HAP-1 (cell line): ENCODE measurements at regions not wholly inside any gene's neighbourhood (a gene's known extent, or its start where the extent isn't known, plus 50 kb on each side); places are given as distances from the start of the nearest gene placed in this dataset.

ENCODE experiments used
- DNase-seq, 2 experiments: peaks; one replicate each; pipeline ENCODE4 v3.0.0-alpha.2; 2016 to 2020; ENCODE audit warnings: low spot score in 2 of 2
- H3K27me3 ChIP-seq: fragments of 250-450 bp; sonication (Bioruptor Pico); 2 replicates; pipeline ENCODE4 v1.5.1; 2020; ENCODE audit warnings: low read depth, mild to moderate bottlenecking, moderate library complexity
- H3K36me3 ChIP-seq: fragments of 250-450 bp; sonication (Bioruptor Pico); replicated peaks from 2 replicates; pipeline ENCODE4 v1.5.1; 2020; ENCODE audit warnings: mild to moderate bottlenecking
- H3K4me1 ChIP-seq: fragments of 250-450 bp; sonication (Bioruptor Pico); 2 replicates; pipeline ENCODE4 v1.5.1; 2020; ENCODE audit warnings: mild to moderate bottlenecking
- H3K4me3 ChIP-seq: fragments of 250-450 bp; sonication (Bioruptor Pico); 2 replicates; pipeline ENCODE4 v1.5.1; 2020; ENCODE audit warnings: mild to moderate bottlenecking, moderate library complexity
- H3K9me3 ChIP-seq: fragments of 250-450 bp; sonication (Bioruptor Pico); 2 replicates; pipeline ENCODE4 v1.5.1; 2020; ENCODE audit warnings: mild to moderate bottlenecking, moderate library complexity
- in situ Hi-C: fragments of 300-500 bp; cut with MboI; formaldehyde crosslinking; loops from 3 replicates; pipeline ENCODE4 v1.14.3; 2020; ENCODE audit warnings: low sequenced_read_pairs, inconsistent platforms, mixed read lengths

GRCh38 chr5:114839360-114839759 lies 330.3 kb downstream of the TRIM36 start:
- DNase-seq = no peak
- H3K36me3 ChIP-seq = no peaks in the 10 kb centered on the region
- no peaks in the 10 kb centered on the region for H3K4me1 ChIP-seq
- H3K4me3 ChIP-seq = no peak overlapping the region
- in situ Hi-C loops = no loop called here
- H3K9me3 ChIP-seq = no peaks in the 10 kb centered on the region
- H3K27me3 ChIP-seq = no peaks in the 10 kb centered on the region

DNA sequence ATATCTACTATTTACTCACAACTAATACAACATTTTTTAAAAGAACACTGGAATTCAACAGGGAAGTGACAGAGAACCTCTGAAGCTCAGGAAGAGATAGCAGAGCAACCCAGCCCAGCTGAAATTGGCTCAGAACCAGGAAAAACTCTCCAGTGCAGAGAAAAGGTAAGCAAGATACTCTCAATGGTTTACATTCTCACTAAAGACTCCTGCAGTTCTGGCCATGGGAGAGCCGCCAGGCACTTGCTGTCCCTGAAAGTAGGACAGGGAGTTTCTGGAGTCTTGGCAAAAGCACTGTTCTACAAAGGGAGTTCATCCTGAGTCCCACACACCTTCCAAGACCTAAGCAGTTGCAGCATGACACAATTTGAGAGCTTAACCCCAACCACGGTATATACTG lies 330.8 kb downstream of the TRIM36 start:
- Histone ChIP-seq H3K27me3 (no peaks in the 10 kb centered on the region), H3K4me1 (no peaks in the 10 kb centered on the region), H3K9me3 (no peaks in the 10 kb centered on the region), H3K36me3 (no peaks in the 10 kb centered on the region), H3K4me3 (no peak overlapping the region)
- no peak for DNase-seq
- in situ Hi-C loops = no loop called here

DNA sequence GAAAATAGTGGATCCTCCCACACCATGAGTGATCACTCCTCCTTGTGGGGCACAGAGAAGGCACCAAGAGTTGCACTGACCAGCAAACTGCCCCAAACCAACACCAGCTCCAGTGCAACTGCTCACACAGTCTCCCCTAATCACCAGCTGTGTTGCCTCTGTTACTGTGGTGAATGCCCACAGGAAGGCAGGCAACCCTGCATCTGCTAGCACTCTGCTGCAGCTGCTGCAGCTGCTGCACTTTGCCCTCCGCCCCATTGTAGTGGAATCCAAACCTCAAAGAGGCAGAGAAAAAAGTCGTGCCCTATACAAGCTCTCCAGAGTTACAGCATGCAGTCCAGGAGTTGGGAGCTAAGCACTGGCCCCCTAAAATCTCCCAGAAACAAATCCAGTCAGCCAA lies 339.6 kb downstream of the TRIM36 start:
- in situ Hi-C loops = no loop called here
- no peak overlapping the region for H3K4me3 ChIP-seq
- DNase-seq = no peak
- H3K27me3 ChIP-seq = no peaks in the 10 kb centered on the region
- H3K36me3 ChIP-seq = no peaks in the 10 kb centered on the region
- H3K4me1 ChIP-seq = no peaks in the 10 kb centered on the region
- H3K9me3 ChIP-seq = no peaks in the 10 kb centered on the region

DNA sequence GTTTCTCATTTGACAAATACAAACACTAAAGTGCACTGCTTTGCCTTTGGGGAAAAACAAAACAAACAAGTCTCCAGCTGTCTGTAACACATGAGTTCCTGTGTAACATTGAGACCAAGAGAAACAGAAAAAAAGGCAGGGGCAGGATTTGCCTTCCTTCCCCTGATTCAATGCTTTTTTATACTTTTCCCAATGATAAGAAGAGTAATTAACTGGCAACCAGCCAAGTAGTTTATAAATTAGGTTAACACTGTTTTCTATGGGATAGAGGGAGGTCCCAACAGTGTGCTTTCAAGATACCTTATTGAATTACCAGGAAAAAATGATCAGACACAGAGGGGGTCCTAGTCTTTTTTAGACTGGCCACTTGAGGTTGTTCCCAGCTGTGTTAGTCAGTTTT lies 346.8 kb downstream of the TRIM36 start:
- in situ Hi-C loops = no loop called here
- Histone ChIP-seq H3K36me3 (no peaks in the 10 kb centered on the region), H3K27me3 (no peaks in the 10 kb centered on the region), H3K4me1 (no peaks in the 10 kb centered on the region), H3K9me3 (no peaks in the 10 kb centered on the region), H3K4me3 (no peak overlapping the region)
- DNase-seq = no peak

GRCh38 chr5:114822436-114822835 lies 347.3 kb downstream of the TRIM36 start:
- H3K4me1 ChIP-seq = no peaks in the 10 kb centered on the region
- no peak overlapping the region for H3K4me3 ChIP-seq
- in situ Hi-C loops = no loop called here
- H3K9me3 ChIP-seq = no peaks in the 10 kb centered on the region
- no peak for DNase-seq
- H3K27me3 ChIP-seq = no peaks in the 10 kb centered on the region
- no peaks in the 10 kb centered on the region for H3K36me3 ChIP-seq

- no peak overlapping the region for H3K4me3 ChIP-seq
- no peaks in the 10 kb centered on the region for H3K36me3 ChIP-seq
- in situ Hi-C loops = loop anchor here (25.0 kb wide), 1 partner anchor 1103 kb away; no protein-coding TSS in a partner anchor
- no peaks in the 10 kb centered on the region for H3K4me1 ChIP-seq
- no peaks in the 10 kb centered on the region for H3K27me3 ChIP-seq
- no peak for DNase-seq
- no peaks in the 10 kb centered on the region for H3K9me3 ChIP-seq
Observed at GRCh38 chr5:114790403-114790792, 379.3 kb downstream of the TRIM36 start.

GRCh38 chr5:114789773-114790402 lies 379.8 kb downstream of the TRIM36 start:
- Histone ChIP-seq H3K27me3 (no peaks in the 10 kb centered on the region), H3K4me3 (no peak overlapping the region), H3K36me3 (no peaks in the 10 kb centered on the region), H3K9me3 (no peaks in the 10 kb centered on the region), H3K4me1 (no peaks in the 10 kb centered on the region)
- in situ Hi-C loops = loop anchor here (25.0 kb wide), 1 partner anchor 1103 kb away; no protein-coding TSS in a partner anchor
- DNase-seq = peak in 1 of 2 experiments; percentile 30

- in situ Hi-C loops = loop anchor here (25.0 kb wide), 1 partner anchor 1096 kb away; no protein-coding TSS in a partner anchor
- DNase-seq = peak in 1 of 2 experiments; percentile 15
- H3K4me1 ChIP-seq = no peaks in the 10 kb centered on the region
- no peaks in the 10 kb centered on the region for H3K36me3 ChIP-seq
- H3K9me3 ChIP-seq = no peaks in the 10 kb centered on the region
- no peak overlapping the region for H3K4me3 ChIP-seq
- no peaks in the 10 kb centered on the region for H3K27me3 ChIP-seq
Observed at GRCh38 chr5:114782869-114783268, 386.8 kb downstream of the TRIM36 start.

DNA sequence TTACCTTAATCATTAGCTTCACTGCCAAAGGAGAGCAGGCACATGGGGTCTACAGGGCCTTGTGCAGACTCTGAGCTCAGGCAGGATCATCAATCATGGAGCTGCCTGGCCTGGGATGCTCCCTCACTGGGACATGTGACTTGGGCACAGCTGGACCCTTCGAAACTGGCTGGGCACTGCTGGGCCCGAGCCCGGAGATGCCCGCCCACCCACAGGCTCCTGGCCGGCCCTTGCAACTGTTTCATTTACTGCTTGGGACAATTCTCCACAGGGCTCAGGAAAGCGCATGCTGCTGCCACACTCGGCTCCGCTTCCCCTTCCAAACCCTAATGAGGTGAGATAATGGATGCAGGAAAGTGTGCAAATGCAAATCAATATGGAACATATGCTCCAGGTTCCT lies 387.5 kb downstream of the TRIM36 start:
- Histone ChIP-seq H3K9me3 (no peaks in the 10 kb centered on the region), H3K27me3 (no peaks in the 10 kb centered on the region), H3K36me3 (no peaks in the 10 kb centered on the region), H3K4me3 (no peak overlapping the region), H3K4me1 (no peaks in the 10 kb centered on the region)
- DNase-seq = no peak
- in situ Hi-C loops = loop anchor here (25.0 kb wide), 1 partner anchor 1095 kb away; no protein-coding TSS in a partner anchor

GRCh38 chr5:114780290-114780689 lies 389.4 kb downstream of the TRIM36 start:
- no peak overlapping the region for H3K4me3 ChIP-seq
- H3K36me3 ChIP-seq = no peaks in the 10 kb centered on the region
- no peaks in the 10 kb centered on the region for H3K4me1 ChIP-seq
- H3K9me3 ChIP-seq = no peaks in the 10 kb centered on the region
- H3K27me3 ChIP-seq = no peaks in the 10 kb centered on the region
- in situ Hi-C loops = loop anchor here (25.0 kb wide), 1 partner anchor 1093 kb away; no protein-coding TSS in a partner anchor
- DNase-seq = no peak

- H3K36me3 ChIP-seq = no peaks in the 10 kb centered on the region
- in situ Hi-C loops = no loop called here
- no peaks in the 10 kb centered on the region for H3K4me1 ChIP-seq
- no peaks in the 10 kb centered on the region for H3K9me3 ChIP-seq
- no peak overlapping the region for H3K4me3 ChIP-seq
- no peaks in the 10 kb centered on the region for H3K27me3 ChIP-seq
- DNase-seq = no peak
Observed at GRCh38 chr5:114744406-114744805, 382.5 kb downstream of the KCNN2 start.

DNA sequence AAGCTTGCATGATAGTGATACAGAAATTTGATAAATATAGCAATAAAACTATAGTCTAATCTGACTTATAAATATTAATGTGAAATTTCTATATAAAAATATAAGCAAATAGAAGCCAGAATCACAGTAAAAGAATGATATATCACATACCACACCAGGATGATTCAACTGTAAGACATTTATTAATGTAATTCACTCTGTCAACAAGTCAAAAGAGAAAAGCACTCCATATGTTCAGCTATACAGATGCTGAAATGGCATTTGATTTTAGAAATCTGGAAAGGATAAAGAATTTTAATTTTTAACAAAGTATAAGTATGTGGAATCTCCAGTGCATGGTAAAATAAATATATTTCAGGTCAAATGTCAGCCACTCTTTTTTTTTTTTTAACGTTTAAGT lies 372.4 kb downstream of the KCNN2 start:
- no peaks in the 10 kb centered on the region for H3K36me3 ChIP-seq
- H3K27me3 ChIP-seq = no peaks in the 10 kb centered on the region
- H3K9me3 ChIP-seq = no peaks in the 10 kb centered on the region
- in situ Hi-C loops = no loop called here
- no peak for DNase-seq
- H3K4me1 ChIP-seq = no peaks in the 10 kb centered on the region
- no peak overlapping the region for H3K4me3 ChIP-seq

GRCh38 chr5:114729986-114730385 lies 368.1 kb downstream of the KCNN2 start:
- in situ Hi-C loops = no loop called here
- H3K4me1 ChIP-seq = no peaks in the 10 kb centered on the region
- H3K27me3 ChIP-seq = no peaks in the 10 kb centered on the region
- no peaks in the 10 kb centered on the region for H3K9me3 ChIP-seq
- no peaks in the 10 kb centered on the region for H3K36me3 ChIP-seq
- H3K4me3 ChIP-seq = no peak overlapping the region
- no peak for DNase-seq

- DNase-seq = no peak
- Histone ChIP-seq H3K4me1 (no peaks in the 10 kb centered on the region), H3K36me3 (no peaks in the 10 kb centered on the region), H3K9me3 (no peaks in the 10 kb centered on the region), H3K27me3 (no peaks in the 10 kb centered on the region), H3K4me3 (no peak overlapping the region)
- in situ Hi-C loops = no loop called here
Observed at GRCh38 chr5:114727358-114727757, 365.5 kb downstream of the KCNN2 start.

GRCh38 chr5:114726131-114726530 lies 364.3 kb downstream of the KCNN2 start:
- in situ Hi-C loops = no loop called here
- Histone ChIP-seq H3K27me3 (no peaks in the 10 kb centered on the region), H3K36me3 (no peaks in the 10 kb centered on the region), H3K9me3 (no peaks in the 10 kb centered on the region), H3K4me1 (no peaks in the 10 kb centered on the region), H3K4me3 (no peak overlapping the region)
- no peak for DNase-seq
